ENCODE measurements at regions not wholly inside any gene's neighbourhood (a gene's known extent, or its start where the extent isn't known, plus 50 kb on each side); places are given as distances from the start of the nearest gene placed in this dataset.
"Not testable (repeated sequence)": the region's sequence is repeated elsewhere in the genome, so short reads cannot be mapped to it uniquely, and the experiment has no call there.

GRCh38 chr16:25553711-25554436, 137.9 kb upstream of the HS3ST4 start:
- TF ChIP-seq, protein P1, sequence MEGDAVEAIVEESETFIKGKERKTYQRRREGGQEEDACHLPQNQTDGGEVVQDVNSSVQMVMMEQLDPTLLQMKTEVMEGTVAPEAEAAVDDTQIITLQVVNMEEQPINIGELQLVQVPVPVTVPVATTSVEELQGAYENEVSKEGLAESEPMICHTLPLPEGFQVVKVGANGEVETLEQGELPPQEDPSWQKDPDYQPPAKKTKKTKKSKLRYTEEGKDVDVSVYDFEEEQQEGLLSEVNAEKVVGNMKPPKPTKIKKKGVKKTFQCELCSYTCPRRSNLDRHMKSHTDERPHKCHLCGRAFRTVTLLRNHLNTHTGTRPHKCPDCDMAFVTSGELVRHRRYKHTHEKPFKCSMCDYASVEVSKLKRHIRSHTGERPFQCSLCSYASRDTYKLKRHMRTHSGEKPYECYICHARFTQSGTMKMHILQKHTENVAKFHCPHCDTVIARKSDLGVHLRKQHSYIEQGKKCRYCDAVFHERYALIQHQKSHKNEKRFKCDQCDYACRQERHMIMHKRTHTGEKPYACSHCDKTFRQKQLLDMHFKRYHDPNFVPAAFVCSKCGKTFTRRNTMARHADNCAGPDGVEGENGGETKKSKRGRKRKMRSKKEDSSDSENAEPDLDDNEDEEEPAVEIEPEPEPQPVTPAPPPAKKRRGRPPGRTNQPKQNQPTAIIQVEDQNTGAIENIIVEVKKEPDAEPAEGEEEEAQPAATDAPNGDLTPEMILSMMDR (conservative IDR thresholded peaks at IDR 0.05; ENCODE audit: low read depth, low read length), result no peak
- no peak for DNase-seq (ENCODE audit: low read depth)
- H3K4me3 ChIP-seq (ENCODE audit: low read depth, low read length), result no peak overlapping the region

- DNase-seq (ENCODE audit: low read depth), result no peak
- H3K4me3 ChIP-seq (ENCODE audit: low read depth, low read length), result no peak overlapping the region
- TF ChIP-seq, protein P1 (conservative IDR thresholded peaks at IDR 0.05; ENCODE audit: low read depth, low read length), result no peak
Measured at GRCh38 chr16:25550647-25551046, 141.1 kb upstream of the HS3ST4 start.

- TF ChIP-seq, protein P1 (conservative IDR thresholded peaks at IDR 0.05; ENCODE audit: low read depth, low read length), result no peak
- no peak overlapping the region for H3K4me3 ChIP-seq (ENCODE audit: low read depth, low read length)
- DNase-seq (ENCODE audit: low read depth), result no peak
Measured at GRCh38 chr16:25546791-25547190, 145.0 kb upstream of the HS3ST4 start.

DNA sequence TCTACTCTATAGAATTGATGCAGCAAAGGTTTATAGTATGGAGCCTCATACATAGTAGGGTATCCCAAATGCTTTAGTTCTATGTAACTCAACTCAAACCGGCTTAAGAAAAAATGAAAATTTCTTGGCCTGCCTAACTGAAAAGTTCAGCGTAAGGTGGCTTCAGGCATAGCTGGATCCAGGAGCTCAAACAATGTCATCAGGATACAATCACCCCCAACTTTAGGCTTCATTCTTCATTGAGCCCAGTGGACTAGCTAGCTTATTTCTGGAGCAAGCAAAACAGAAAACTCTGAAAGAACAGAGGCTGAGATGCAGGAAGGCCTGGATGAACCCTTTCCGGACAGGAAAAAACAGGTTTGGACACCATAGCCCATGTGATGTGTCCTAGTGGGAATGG, 147.5 kb upstream of the HS3ST4 start:
- TF ChIP-seq, protein P1 (conservative IDR thresholded peaks at IDR 0.05; ENCODE audit: low read depth, low read length), result no peak
- DNase-seq (ENCODE audit: low read depth), result no peak

GRCh38 chr16:25542306-25542705, 149.5 kb upstream of the HS3ST4 start:
- no peak for DNase-seq (ENCODE audit: low read depth)
- no peak overlapping the region for H3K4me3 ChIP-seq (ENCODE audit: low read depth, low read length)
- TF ChIP-seq, protein P1 (conservative IDR thresholded peaks at IDR 0.05; ENCODE audit: low read depth, low read length), result no peak

More for the DNA sequence above, 147.5 kb upstream of the HS3ST4 start:
- no peak overlapping the region for H3K4me3 ChIP-seq (ENCODE audit: low read depth, low read length)

- DNase-seq (ENCODE audit: low read depth); H3K4me3 ChIP-seq (ENCODE audit: low read depth, low read length): not testable (repeated sequence)
Measured at GRCh38 chr16:25539767-25540166, 152.0 kb upstream of the HS3ST4 start.

DNA sequence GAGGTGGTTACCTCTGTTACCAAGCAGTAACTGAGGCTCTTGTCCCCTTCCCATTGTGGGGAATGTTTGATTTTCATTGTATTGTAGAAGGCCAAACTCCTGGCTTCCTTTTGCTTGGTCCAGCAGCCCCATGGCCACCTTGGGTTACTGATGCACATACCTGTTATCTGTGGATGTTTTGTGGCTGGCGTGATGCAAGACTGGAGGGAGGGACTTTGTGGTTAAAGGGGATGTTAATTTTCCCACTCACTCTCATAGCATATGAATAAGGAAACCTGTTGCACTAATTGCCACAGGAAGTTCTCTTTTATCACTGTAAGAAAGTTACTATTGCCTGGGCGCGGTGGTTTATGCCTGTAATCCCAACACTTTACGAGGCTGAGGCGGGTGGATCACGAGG, 168.6 kb upstream of the HS3ST4 start:
- H3K4me3 ChIP-seq (ENCODE audit: low read depth, low read length), result no peak overlapping the region
- TF ChIP-seq, protein P1 (conservative IDR thresholded peaks at IDR 0.05; ENCODE audit: low read depth, low read length), result no peak
- DNase-seq (ENCODE audit: low read depth), result no peak

All from epithelial cell of proximal tubule (primary cell).